ENCODE measurements at regions not wholly inside any gene's neighbourhood (a gene's known extent, or its start where the extent isn't known, plus 50 kb on each side); places are given as distances from the start of the nearest gene placed in this dataset.
"Not testable (repeated sequence)": the region's sequence is repeated elsewhere in the genome, so short reads cannot be mapped to it uniquely, and the experiment has no call there.

GRCh38 chr11:38710262-38710661, 2112.2 kb upstream of the RAG2 start:
- no peak for DNase-seq

GRCh38 chr11:38700111-38700510, 2102.1 kb upstream of the RAG2 start:
- peak; percentile 38 for DNase-seq

GRCh38 chr11:38693306-38693705, 2095.3 kb upstream of the RAG2 start:
- DNase-seq, result no peak

GRCh38 chr11:38690211-38690610, 2092.2 kb upstream of the RAG2 start:
- not testable (repeated sequence) for DNase-seq

- DNase-seq, result no peak
Observed at GRCh38 chr11:38687008-38687407, 2089.0 kb upstream of the RAG2 start.

- DNase-seq, result no peak
Observed at GRCh38 chr11:38683484-38683883, 2085.4 kb upstream of the RAG2 start.

- no peak for DNase-seq
Observed at GRCh38 chr11:38680746-38681145, 2082.7 kb upstream of the RAG2 start.

GRCh38 chr11:38680166-38680565, 2082.1 kb upstream of the RAG2 start:
- DNase-seq, result no peak

GRCh38 chr11:38672445-38672844, 2074.4 kb upstream of the RAG2 start:
- no peak for DNase-seq

GRCh38 chr11:38667359-38667758, 2069.3 kb upstream of the RAG2 start:
- DNase-seq, result no peak

GRCh38 chr11:38648604-38649003, 2050.6 kb upstream of the RAG2 start:
- DNase-seq, result no peak

- DNase-seq, result no peak
Observed at GRCh38 chr11:38646382-38646781, 2048.3 kb upstream of the RAG2 start.

- no peak for DNase-seq
Observed at GRCh38 chr11:38640854-38641253, 2042.8 kb upstream of the RAG2 start.

GRCh38 chr11:38612701-38613100, 2014.7 kb upstream of the RAG2 start:
- no peak for DNase-seq

- DNase-seq, result not testable (repeated sequence)
Observed at GRCh38 chr11:38601371-38601770, 2003.3 kb upstream of the RAG2 start.

- no peak for DNase-seq
Observed at GRCh38 chr11:38598418-38598817, 2000.4 kb upstream of the RAG2 start.

- DNase-seq, result not testable (repeated sequence)
Observed at GRCh38 chr11:38595359-38596016, 1997.5 kb upstream of the RAG2 start.

- DNase-seq, result peak; percentile 11
Observed at GRCh38 chr11:38594895-38595294, 1996.9 kb upstream of the RAG2 start.

- DNase-seq, result no peak
Observed at GRCh38 chr11:38593649-38594048, 1995.6 kb upstream of the RAG2 start.

- no peak for DNase-seq
Observed at GRCh38 chr11:38582756-38583155, 1984.7 kb upstream of the RAG2 start.

GRCh38 chr11:38582151-38582550, 1984.1 kb upstream of the RAG2 start:
- DNase-seq, result no peak

GRCh38 chr11:38577769-38578168, 1979.7 kb upstream of the RAG2 start:
- no peak for DNase-seq

- DNase-seq, result no peak
Observed at GRCh38 chr11:38562562-38562961, 1964.5 kb upstream of the RAG2 start.

GRCh38 chr11:38553148-38553547, 1955.1 kb upstream of the RAG2 start:
- DNase-seq, result no peak

GRCh38 chr11:38547462-38547861, 1949.4 kb upstream of the RAG2 start:
- DNase-seq, result no peak
